Activated CD4-positive, alpha-beta T cell treated with anti-CD3 and anti-CD28 coated beads, Interleukin-2, amount 10 ng/mL, durations not matched to agents 7 days and 5 days (primary cell): ENCODE measurements at regions not wholly inside any gene's neighbourhood (a gene's known extent, or its start where the extent isn't known, plus 50 kb on each side); places are given as distances from the start of the nearest gene placed in this dataset.

ENCODE experiments used
- CTCF ChIA-PET: fragments of 350-600 bp; sonication (Branson Sonifier 250); formaldehyde crosslinking; loops from one replicate; lab custom pipeline; 2021; ENCODE audit warnings: antibody characterized with exemption; lab: Charles Lee
- POLR2A ChIA-PET: fragments of 350-600 bp; sonication (Branson Sonifier 250); formaldehyde crosslinking; loops from one replicate; lab custom pipeline; 2021; ENCODE audit warnings: antibody characterized with exemption; lab: Charles Lee
- DNase-seq: peaks from one replicate; pipeline ENCODE4 v3.0.0-alpha.2; 2020
- H3K27ac Mint-ChIP-seq: one replicate; pipeline ENCODE4 v1.8.0; 2021; ENCODE audit warnings: mild to moderate bottlenecking, moderate library complexity, mixed read lengths
- H3K27me3 Mint-ChIP-seq: one replicate; pipeline ENCODE4 v1.8.0; 2021; ENCODE audit warnings: mixed read lengths
- H3K36me3 Mint-ChIP-seq: one replicate; pipeline ENCODE4 v1.8.0; 2021; ENCODE audit warnings: low read depth, mixed read lengths
- H3K4me1 Mint-ChIP-seq: one replicate; pipeline ENCODE4 v1.8.0; 2021; ENCODE audit warnings: mixed read lengths
- H3K4me3 Mint-ChIP-seq: one replicate; pipeline ENCODE4 v1.8.0; 2021; ENCODE audit warnings: mild to moderate bottlenecking, moderate library complexity, mixed read lengths
- H3K9me3 Mint-ChIP-seq: one replicate; pipeline ENCODE4 v1.8.0; 2021; ENCODE audit warnings: mixed read lengths

- Mint-ChIP-seq H3K36me3 (no peaks in the 10 kb centered on the region), H3K4me3 (no peak overlapping the region), H3K27ac (no peak overlapping the region), H3K9me3 (no peaks in the 10 kb centered on the region), H3K27me3 (no peaks in the 10 kb centered on the region), H3K4me1 (peaks cover 7% of the 10 kb centered on the region)
- POLR2A ChIA-PET = no interaction called here
- CTCF ChIA-PET = interaction anchor here (1.0 to 1.5 kb wide), 5 partner anchors 9 to 34 kb away, joined by 3 to 4 read pairs (median 3); no protein-coding TSS in a partner anchor
- DNase-seq = no peak
These were observed 157.0 kb upstream of the ADO start for GRCh38 chr10:62647375-62648092.

GRCh38 chr10:62648921-62649320 lies 155.6 kb upstream of the ADO start:
- no peak overlapping the region for H3K4me3 Mint-ChIP-seq
- no peaks in the 10 kb centered on the region for H3K27me3 Mint-ChIP-seq
- H3K4me1 Mint-ChIP-seq = peaks cover 7% of the 10 kb centered on the region
- H3K36me3 Mint-ChIP-seq = no peaks in the 10 kb centered on the region
- POLR2A ChIA-PET = no interaction called here
- H3K9me3 Mint-ChIP-seq = no peaks in the 10 kb centered on the region
- CTCF ChIA-PET = interaction anchor here (1.0 to 1.5 kb wide), 6 partner anchors 9 to 46 kb away, joined by 3 to 5 read pairs (median 3); no protein-coding TSS in a partner anchor
- no peak overlapping the region for H3K27ac Mint-ChIP-seq
- DNase-seq = no peak

- Mint-ChIP-seq H3K4me1 (peaks cover 7% of the 10 kb centered on the region), H3K27me3 (no peaks in the 10 kb centered on the region), H3K36me3 (no peaks in the 10 kb centered on the region), H3K27ac (no peak overlapping the region), H3K9me3 (no peaks in the 10 kb centered on the region), H3K4me3 (no peak overlapping the region)
- DNase-seq = no peak
- CTCF ChIA-PET = interaction anchor here (0.7 kb wide), 1 partner anchor 11 kb away, joined by 3 read pairs; no protein-coding TSS in a partner anchor
- POLR2A ChIA-PET = no interaction called here
These were observed 154.1 kb upstream of the ADO start for GRCh38 chr10:62650411-62650810.

GRCh38 chr10:62651341-62651740 lies 153.2 kb upstream of the ADO start:
- no peaks in the 10 kb centered on the region for H3K36me3 Mint-ChIP-seq
- ChIA-PET POLR2A (no interaction called here), CTCF (interaction anchor here (0.7 kb wide), 1 partner anchor 1134 kb away, joined by 3 read pairs; no protein-coding TSS in a partner anchor)
- no peak overlapping the region for H3K4me3 Mint-ChIP-seq
- no peak overlapping the region for H3K27ac Mint-ChIP-seq
- peaks cover 7% of the 10 kb centered on the region for H3K4me1 Mint-ChIP-seq
- H3K9me3 Mint-ChIP-seq = no peaks in the 10 kb centered on the region
- DNase-seq = no peak
- H3K27me3 Mint-ChIP-seq = no peaks in the 10 kb centered on the region

DNA sequence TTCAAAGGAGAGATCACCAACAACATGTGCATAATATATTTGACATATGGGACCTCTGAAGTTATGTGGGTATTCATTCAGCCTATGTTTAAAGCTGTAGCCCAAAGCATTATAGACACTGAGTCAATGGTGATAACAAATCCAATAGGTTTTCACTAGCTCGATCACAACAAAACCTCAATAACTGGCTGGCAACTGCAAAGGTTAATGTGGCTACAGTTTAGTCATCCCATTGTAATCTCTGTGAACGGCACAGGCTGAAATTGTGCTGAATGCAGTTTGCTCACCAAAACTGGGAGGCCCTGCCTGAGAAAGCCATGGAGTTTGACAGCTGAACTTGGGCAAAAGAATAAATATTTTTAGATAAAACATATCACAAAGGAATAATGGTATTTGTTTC lies 152.4 kb upstream of the ADO start:
- peaks cover 7% of the 10 kb centered on the region for H3K4me1 Mint-ChIP-seq
- no peak overlapping the region for H3K4me3 Mint-ChIP-seq
- ChIA-PET POLR2A (no interaction called here), CTCF (no interaction called here)
- no peaks in the 10 kb centered on the region for H3K36me3 Mint-ChIP-seq
- no peak for DNase-seq
- no peaks in the 10 kb centered on the region for H3K27me3 Mint-ChIP-seq
- no peak overlapping the region for H3K27ac Mint-ChIP-seq
- no peaks in the 10 kb centered on the region for H3K9me3 Mint-ChIP-seq

GRCh38 chr10:62652564-62652963 lies 152.0 kb upstream of the ADO start:
- POLR2A ChIA-PET = no interaction called here
- H3K4me3 Mint-ChIP-seq = no peak overlapping the region
- H3K27ac Mint-ChIP-seq = no peak overlapping the region
- no peaks in the 10 kb centered on the region for H3K36me3 Mint-ChIP-seq
- H3K9me3 Mint-ChIP-seq = no peaks in the 10 kb centered on the region
- no peak for DNase-seq
- peaks cover 3% of the 10 kb centered on the region for H3K4me1 Mint-ChIP-seq
- CTCF ChIA-PET = no interaction called here
- no peaks in the 10 kb centered on the region for H3K27me3 Mint-ChIP-seq

- Mint-ChIP-seq H3K4me1 (no peaks in the 10 kb centered on the region), H3K9me3 (no peaks in the 10 kb centered on the region), H3K27ac (no peak overlapping the region), H3K4me3 (no peak overlapping the region), H3K27me3 (no peaks in the 10 kb centered on the region), H3K36me3 (no peaks in the 10 kb centered on the region)
- no peak for DNase-seq
- POLR2A ChIA-PET = no interaction called here
- CTCF ChIA-PET = interaction anchor here (0.9 kb wide), 1 partner anchor 150 kb away, joined by 6 read pairs; no protein-coding TSS in a partner anchor
These were observed 151.3 kb upstream of the ADO start for GRCh38 chr10:62653254-62653653.

DNA sequence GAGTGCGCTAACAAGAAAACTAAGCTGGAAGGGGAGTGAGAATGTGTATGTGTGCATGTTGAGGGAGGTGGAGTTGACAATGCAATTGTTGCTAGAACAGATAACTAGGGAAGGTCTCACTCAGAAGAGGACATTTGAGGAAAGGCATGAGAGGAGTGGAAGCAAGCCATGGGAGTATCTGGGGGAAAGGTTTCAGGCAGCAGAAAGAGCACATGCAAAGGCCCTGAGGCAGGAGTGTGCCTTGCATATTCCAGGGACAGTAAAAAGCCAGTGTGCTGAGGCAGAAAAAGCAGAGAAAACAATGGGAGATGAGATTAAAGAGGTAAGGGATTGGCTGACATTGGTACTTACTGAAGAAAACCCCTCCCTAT lies 149.6 kb upstream of the ADO start:
- ChIA-PET CTCF (interaction anchor here (0.9 to 1.4 kb wide), 2 partner anchors 16 to 31 kb away, joined by 3 read pairs; no protein-coding TSS in a partner anchor), POLR2A (no interaction called here)
- no peak overlapping the region for H3K4me3 Mint-ChIP-seq
- H3K4me1 Mint-ChIP-seq = no peaks in the 10 kb centered on the region
- peaks cover 1% of the 10 kb centered on the region for H3K27me3 Mint-ChIP-seq
- no peaks in the 10 kb centered on the region for H3K9me3 Mint-ChIP-seq
- no peak for DNase-seq
- H3K36me3 Mint-ChIP-seq = no peaks in the 10 kb centered on the region
- H3K27ac Mint-ChIP-seq = no peak overlapping the region

- CTCF ChIA-PET = interaction anchor here (0.8 to 1.5 kb wide), 3 partner anchors 26 to 32 kb away, joined by 3 read pairs; no protein-coding TSS in a partner anchor
- H3K4me3 Mint-ChIP-seq = no peak overlapping the region
- H3K27ac Mint-ChIP-seq = no peak overlapping the region
- no peaks in the 10 kb centered on the region for H3K4me1 Mint-ChIP-seq
- DNase-seq = no peak
- POLR2A ChIA-PET = no interaction called here
- H3K9me3 Mint-ChIP-seq = no peaks in the 10 kb centered on the region
- no peaks in the 10 kb centered on the region for H3K36me3 Mint-ChIP-seq
- H3K27me3 Mint-ChIP-seq = peaks cover 2% of the 10 kb centered on the region
These were observed 149.1 kb upstream of the ADO start for GRCh38 chr10:62655337-62655994.

GRCh38 chr10:62657244-62657835 lies 147.2 kb upstream of the ADO start:
- no peaks in the 10 kb centered on the region for H3K36me3 Mint-ChIP-seq
- CTCF ChIA-PET = interaction anchor here (1.4 to 1.5 kb wide), 2 partner anchors 24 to 34 kb away, joined by 3 read pairs; no protein-coding TSS in a partner anchor
- peaks cover 2% of the 10 kb centered on the region for H3K27me3 Mint-ChIP-seq

DNA sequence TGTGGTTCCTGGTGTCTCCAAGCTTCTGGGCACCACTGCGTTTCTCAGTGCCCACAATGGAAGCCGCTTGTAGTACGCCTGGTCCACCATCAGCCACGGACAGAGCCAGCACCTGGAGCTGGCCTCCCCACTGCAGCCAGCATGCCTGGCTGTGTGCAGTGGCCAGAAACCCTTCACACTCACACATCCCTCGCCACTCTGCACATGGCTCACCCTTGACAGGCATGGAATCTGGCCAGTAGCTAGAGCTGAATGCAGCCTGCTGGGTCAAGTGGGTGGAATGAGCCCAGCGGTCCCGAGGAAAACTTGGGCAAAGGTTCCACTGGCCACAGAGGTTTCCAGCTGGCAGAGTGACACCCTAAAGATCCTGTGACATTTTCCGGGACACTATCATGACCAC lies 146.0 kb upstream of the ADO start:
- Mint-ChIP-seq H3K4me3 (no peak overlapping the region), H3K9me3 (no peaks in the 10 kb centered on the region), H3K4me1 (no peaks in the 10 kb centered on the region), H3K27ac (no peak overlapping the region), H3K36me3 (no peaks in the 10 kb centered on the region), H3K27me3 (peaks cover 2% of the 10 kb centered on the region)
- no peak for DNase-seq
- CTCF ChIA-PET = interaction anchor here (0.8 kb wide), 1 partner anchor 27 kb away, joined by 3 read pairs; no protein-coding TSS in a partner anchor
- POLR2A ChIA-PET = no interaction called here

More at GRCh38 chr10:62657244-62657835, 147.2 kb upstream of the ADO start:
- Mint-ChIP-seq H3K4me3 (no peak overlapping the region), H3K4me1 (no peaks in the 10 kb centered on the region), H3K9me3 (no peaks in the 10 kb centered on the region), H3K27ac (no peak overlapping the region)
- POLR2A ChIA-PET = no interaction called here
- no peak for DNase-seq

GRCh38 chr10:62661143-62661542 lies 143.4 kb upstream of the ADO start:
- POLR2A ChIA-PET = no interaction called here
- H3K27ac Mint-ChIP-seq = no peak overlapping the region

GRCh38 chr10:62662486-62662885 lies 142.0 kb upstream of the ADO start:
- CTCF ChIA-PET = no interaction called here
- H3K27ac Mint-ChIP-seq = no peak overlapping the region
- no peaks in the 10 kb centered on the region for H3K4me1 Mint-ChIP-seq
- POLR2A ChIA-PET = no interaction called here
- H3K36me3 Mint-ChIP-seq = no peaks in the 10 kb centered on the region
- H3K27me3 Mint-ChIP-seq = peaks cover 2% of the 10 kb centered on the region
- H3K4me3 Mint-ChIP-seq = no peak overlapping the region
- no peak for DNase-seq
- H3K9me3 Mint-ChIP-seq = no peaks in the 10 kb centered on the region

More at GRCh38 chr10:62661143-62661542, 143.4 kb upstream of the ADO start:
- H3K36me3 Mint-ChIP-seq = no peaks in the 10 kb centered on the region
- H3K4me1 Mint-ChIP-seq = no peaks in the 10 kb centered on the region
- no peak overlapping the region for H3K4me3 Mint-ChIP-seq
- no peaks in the 10 kb centered on the region for H3K9me3 Mint-ChIP-seq
- no peak for DNase-seq
- CTCF ChIA-PET = interaction anchor here (0.9 to 1.0 kb wide), 2 partner anchors 14 to 50 kb away, joined by 3 to 4 read pairs; no protein-coding TSS in a partner anchor
- H3K27me3 Mint-ChIP-seq = peaks cover 2% of the 10 kb centered on the region
